HG03354 (cell line): ENCODE measurements at regions not wholly inside any gene's neighbourhood (a gene's known extent, or its start where the extent isn't known, plus 50 kb on each side); places are given as distances from the start of the nearest gene placed in this dataset.

Experiments
- ATAC-seq: cut with Tn5 transposase; IDR thresholded peaks from one replicate; pipeline ENCODE4 v1.9.1; 2021; ENCODE audit warnings: mild to moderate bottlenecking; ENCODE audit not compliant: unreplicated experiment, poor library complexity, severe bottlenecking

- ATAC-seq, result no peak
Observed at GRCh38 chr3:102194760-102195159, 240.1 kb upstream of the ZPLD1 start.

GRCh38 chr3:102195198-102195948 lies 239.4 kb upstream of the ZPLD1 start:
- ATAC-seq, result no peak

DNA sequence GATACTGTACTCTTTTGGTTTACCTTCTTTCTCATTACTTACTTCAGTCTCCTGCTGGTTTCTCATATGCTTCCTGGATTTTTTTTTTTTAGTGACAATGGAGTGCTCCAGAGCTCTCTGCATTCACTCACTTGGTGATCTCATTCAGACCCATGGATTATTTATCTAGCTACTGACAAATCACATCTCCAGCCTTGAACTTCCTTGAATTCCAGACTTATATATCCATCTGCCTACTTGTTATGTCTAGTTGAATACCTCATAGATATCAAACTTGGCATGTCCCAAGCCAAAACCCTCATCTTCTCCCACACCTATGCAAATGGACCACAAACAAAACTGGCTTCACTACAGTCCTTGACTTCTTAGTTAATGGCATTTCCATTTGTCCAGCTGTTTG lies 234.7 kb upstream of the ZPLD1 start:
- no peak for ATAC-seq

DNA sequence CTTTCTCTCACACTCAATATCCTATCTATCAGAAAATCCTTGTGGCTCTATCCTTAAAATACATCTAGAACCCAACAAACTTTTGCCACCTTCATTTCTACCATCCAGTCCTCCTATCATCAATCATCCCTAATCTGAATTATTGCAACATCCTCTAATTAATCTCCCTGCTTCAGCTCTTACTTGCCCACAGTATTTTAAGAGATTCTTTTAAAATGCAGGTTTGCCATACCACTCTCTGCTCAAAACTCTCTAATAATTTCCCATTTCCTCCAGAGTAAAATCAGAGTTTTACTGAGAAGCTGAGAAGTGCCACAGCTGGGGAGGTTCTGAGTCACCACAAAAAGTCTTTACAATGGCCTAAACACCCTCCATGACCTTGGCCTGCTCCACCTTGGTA lies 234.3 kb upstream of the ZPLD1 start:
- ATAC-seq, result no peak

- no peak for ATAC-seq
Observed at GRCh38 chr3:102205647-102206046, 229.2 kb upstream of the ZPLD1 start.

DNA sequence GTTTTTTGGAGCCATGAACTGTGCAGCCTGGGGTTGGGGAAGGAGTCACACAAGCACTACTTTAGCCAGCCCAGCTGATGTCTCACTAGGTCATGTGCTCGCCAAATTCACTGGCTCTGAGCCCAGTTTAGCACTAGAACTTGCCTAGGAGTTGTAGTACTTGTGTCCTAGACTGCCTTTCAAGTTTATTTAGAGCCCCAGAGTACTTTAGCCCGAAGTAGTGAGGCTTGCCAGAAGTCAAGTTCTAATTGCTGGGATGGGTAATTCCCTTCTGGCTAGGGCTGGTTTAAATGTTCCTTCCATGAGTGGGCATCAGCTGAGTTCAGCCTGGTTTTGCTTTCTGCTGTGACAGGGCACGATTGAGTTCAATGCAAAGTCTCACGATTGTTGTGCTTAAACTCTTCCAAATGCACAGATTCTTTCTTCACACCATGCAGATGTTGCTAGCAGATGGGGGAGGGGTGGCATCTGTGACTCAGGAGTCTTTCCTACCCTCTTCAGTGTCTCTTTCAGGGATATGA lies 228.2 kb upstream of the ZPLD1 start:
- ATAC-seq, result no peak

DNA sequence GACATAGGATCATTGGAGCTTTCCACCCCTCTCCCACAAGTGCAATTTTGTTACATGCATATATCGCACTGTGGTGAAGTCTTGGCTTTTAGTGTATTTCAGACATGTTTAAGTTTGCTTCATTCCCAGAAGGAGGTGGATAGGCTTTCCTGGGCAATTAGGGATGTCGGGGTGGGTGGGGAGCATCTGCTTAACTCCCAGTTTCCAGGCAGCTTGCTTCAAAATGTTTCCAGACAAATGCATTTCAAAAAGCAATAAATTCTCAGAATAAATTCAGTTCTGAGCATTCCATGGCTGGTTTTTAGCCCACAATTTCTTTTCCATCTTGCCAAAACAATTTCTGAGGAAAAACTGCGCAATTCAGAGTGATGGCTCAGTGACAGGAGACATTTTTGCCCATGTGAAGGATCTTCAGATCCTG lies 227.7 kb upstream of the ZPLD1 start:
- ATAC-seq, result no peak

DNA sequence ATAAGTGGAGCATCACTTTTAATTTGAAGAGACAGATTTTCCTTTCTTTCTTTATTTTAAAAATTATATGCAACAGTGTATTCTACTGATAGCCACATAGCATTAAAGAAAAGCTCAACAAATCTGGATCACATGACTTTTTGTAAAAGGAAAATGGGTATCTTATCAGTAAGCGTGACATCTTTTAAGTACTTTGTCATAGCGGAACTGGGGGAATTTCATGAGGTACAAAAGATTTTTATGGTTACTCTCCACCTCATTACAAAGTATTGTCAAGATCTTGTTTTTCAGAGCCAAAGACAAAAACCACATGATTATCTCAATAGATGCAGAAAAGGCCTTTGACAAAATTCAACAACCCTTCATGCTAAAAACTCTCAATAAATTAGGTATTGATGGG lies 219.6 kb upstream of the ZPLD1 start:
- no peak for ATAC-seq

GRCh38 chr3:102223132-102223531 lies 211.7 kb upstream of the ZPLD1 start:
- no peak for ATAC-seq

- ATAC-seq, result peak; percentile 61
Observed at GRCh38 chr3:102224171-102224570, 210.6 kb upstream of the ZPLD1 start.

DNA sequence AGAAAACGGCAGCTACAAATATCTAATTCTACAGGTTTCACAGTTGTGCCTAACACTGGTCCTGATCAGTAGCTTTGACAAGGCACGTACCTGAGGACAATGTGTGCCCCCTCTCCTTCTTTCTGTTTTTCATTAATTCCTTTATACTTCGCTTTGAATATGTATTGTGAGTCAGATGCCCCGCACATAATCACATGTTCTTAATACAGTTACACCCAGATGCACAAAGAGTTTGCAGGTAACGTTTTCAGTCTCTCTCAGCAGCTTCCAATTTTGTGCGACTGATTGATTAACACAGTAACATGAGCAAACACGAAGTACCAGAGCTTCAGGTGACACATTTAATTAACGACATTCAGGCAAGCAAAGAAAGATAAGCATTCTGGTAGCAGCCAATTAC lies 209.8 kb upstream of the ZPLD1 start:
- ATAC-seq, result no peak

- peak; percentile 37 for ATAC-seq
Observed at GRCh38 chr3:102225407-102226132, 209.2 kb upstream of the ZPLD1 start.

- ATAC-seq, result no peak
Observed at GRCh38 chr3:102226463-102226862, 208.4 kb upstream of the ZPLD1 start.

GRCh38 chr3:102229062-102229655 lies 205.7 kb upstream of the ZPLD1 start:
- peak; percentile 52 for ATAC-seq

DNA sequence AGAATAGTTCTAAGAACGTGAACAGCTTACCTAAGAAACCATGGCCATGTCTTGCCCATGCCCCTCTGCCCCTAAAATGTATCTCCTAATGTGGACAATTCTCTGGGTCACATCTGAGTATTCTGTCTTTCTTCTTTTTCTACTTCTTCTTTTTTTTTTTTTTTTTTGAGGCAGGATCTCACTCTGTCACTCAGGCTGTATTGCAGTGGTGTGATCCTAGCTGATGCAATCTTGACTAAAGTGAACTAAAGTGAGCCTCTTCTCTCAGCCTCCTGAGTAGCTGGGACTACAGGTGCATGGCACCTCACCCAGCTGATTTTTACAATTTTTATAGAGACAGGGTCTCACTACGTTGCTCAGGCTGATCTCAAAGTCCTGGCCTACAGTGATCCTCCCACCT lies 204.8 kb upstream of the ZPLD1 start:
- ATAC-seq, result no peak

DNA sequence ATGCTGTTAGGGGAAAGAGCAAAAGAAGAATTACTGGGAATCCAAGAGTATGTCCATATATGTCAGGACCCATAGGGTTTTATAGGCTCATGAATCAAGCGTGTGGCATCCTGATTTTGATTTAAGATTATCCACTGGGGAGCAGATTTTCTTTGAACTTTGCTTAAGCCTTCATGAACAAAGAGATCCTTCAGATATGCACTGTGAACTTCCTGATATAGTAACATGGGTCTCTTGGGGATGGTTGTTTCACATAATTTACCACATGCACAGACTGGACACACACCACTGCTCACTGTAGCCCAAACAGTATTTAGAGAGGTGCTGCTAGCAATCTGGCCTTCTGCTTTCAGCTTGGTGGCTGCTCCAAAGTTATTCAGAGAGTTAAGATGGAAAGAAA lies 200.9 kb upstream of the ZPLD1 start:
- peak; percentile 93 for ATAC-seq

DNA sequence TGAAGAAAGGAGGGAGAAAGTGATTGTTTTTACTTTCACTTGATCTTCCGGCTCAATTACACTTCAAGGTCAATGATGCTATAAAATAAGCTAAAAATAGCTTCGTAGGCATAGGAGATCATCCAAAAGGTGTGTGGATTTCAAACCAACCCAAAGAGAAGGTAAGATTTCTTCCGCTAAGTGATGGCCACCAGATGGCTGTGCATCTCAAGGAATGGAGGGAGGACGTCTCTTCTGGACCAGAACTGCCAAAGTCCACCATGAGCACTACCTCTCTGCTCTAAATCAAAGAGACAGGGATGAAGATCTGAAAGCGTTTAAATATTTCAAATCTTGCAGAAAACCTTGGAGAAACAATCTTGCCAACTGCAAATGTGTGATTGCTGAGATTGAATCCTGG lies 199.1 kb upstream of the ZPLD1 start:
- no peak for ATAC-seq

DNA sequence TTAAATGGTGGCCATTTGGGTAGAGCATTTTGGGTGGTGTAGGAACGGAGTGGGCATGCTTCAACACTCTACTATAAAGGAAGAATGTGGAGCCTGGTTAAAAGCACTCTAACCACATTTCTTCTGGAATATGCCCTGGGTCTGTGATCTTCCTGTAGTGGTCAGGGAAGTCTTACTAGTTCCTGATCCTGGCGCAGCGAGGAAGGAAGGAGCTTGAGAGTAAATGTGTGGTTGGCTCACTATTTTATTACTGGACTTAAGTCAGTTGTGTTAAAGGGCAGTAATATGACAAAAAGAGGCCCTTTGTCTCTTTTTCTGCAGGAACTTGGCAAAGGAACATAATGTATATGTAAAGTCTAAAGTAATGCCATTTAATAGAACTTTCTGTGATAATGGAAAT lies 197.6 kb upstream of the ZPLD1 start:
- no peak for ATAC-seq

GRCh38 chr3:102237838-102238237 lies 197.0 kb upstream of the ZPLD1 start:
- ATAC-seq, result no peak

DNA sequence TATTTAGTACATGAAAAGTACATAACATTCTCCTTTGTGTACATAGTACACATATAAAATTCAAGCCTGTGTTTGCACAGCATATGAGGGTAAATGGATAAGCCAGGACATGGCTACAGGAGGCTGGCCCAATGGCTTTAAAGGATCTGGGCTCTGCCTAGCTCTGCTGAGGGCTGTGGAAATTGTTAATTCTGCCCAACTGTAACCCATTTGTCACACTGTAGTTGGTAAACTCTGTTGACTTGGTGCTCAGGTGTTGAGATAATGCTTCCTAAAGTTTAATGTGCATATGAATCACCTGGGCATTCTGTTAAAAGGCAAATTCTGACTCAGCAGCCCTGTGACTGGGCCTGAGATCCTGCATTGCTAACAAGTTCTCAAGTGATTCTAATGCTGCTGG lies 196.5 kb upstream of the ZPLD1 start:
- ATAC-seq, result no peak

DNA sequence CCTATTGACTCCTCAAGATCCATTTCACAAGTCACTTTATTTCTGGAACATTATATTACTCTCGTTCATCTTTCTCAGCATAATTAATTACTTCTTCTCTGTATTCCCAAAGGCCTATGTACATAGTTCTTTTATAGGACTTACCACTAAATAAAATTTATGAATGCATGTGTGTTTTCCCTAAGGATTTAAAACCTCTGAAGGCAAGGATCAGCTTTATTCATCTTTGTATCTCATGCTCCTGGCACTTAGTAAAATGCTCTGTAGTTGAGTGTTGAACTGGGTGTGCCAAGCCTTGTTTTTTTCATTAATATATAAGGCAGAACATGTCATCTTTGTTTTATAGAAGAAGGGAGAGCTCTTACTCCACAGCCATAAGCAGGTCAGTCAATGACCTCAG lies 194.1 kb upstream of the ZPLD1 start:
- ATAC-seq, result no peak
